ENCODE measurements at regions not wholly inside any gene's neighbourhood (a gene's known extent, or its start where the extent isn't known, plus 50 kb on each side); places are given as distances from the start of the nearest gene placed in this dataset.

- FAIRE-seq: no peak
These were observed 89.9 kb upstream of the MAGI1 start for GRCh38 chr3:66128623-66129022.

DNA sequence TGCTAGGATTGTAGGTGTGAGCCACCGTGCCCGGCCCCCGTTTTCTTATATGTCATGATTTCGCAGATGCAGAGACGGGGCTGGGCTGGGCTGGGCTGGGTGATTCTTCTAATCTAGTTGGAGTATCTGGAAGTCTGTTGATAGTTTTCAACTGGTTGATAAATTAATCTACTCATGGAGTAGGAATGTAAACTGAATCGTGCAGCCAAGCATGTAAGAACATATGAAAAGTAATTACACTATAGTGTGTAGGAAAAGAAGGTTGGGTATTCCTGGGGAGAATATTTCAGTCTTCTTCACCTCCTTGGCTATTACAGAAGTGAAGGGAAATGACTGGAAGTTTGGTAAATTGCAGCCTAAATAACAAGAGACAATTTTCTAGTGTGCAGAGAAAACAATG is 82.6 kb upstream of the MAGI1 start:
- FAIRE-seq: no peak

DNA sequence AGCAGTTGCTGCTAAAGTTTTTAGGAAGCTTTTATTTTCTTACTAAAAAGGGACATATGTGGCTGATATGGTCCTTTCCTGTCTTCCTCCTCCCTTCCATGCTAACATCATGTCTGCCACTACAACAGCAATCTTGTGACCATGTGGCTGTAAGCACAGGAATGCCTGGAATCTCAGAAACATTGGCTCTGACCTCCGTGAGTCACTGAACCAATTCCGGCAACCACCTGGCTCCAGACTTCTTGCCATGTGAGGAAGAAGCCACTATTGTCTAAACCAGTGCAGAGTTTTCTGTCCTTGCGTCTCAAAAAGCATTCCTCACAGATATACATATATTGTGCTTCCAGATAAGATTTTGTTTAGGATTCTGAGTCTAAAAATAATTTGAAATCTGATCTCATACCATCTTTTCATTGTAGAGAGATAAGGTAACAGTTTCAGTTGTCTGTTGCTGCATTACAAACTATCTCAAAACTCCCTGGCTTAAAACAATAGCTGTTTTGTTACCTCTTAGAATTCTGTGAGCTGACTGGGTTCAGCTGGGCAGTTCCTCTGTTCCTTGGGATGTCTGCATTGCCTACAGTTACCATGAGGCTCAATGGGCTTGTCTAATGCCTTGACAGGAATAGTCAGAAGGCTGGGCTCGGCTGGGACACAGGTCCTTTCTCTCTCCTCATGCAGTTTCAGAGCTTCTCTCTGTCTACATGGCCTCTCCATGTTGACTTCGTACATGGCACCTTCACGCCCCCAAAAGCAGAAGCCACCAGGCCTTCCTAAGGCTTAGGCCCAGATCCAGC is 77.3 kb upstream of the MAGI1 start:
- no peak for FAIRE-seq

GRCh38 chr3:66113542-66113941 is 74.8 kb upstream of the MAGI1 start:
- no peak for FAIRE-seq

GRCh38 chr3:66110840-66111239 is 72.1 kb upstream of the MAGI1 start:
- no peak for FAIRE-seq

- FAIRE-seq: no peak
These were observed 69.1 kb upstream of the MAGI1 start for GRCh38 chr3:66107855-66108254.

DNA sequence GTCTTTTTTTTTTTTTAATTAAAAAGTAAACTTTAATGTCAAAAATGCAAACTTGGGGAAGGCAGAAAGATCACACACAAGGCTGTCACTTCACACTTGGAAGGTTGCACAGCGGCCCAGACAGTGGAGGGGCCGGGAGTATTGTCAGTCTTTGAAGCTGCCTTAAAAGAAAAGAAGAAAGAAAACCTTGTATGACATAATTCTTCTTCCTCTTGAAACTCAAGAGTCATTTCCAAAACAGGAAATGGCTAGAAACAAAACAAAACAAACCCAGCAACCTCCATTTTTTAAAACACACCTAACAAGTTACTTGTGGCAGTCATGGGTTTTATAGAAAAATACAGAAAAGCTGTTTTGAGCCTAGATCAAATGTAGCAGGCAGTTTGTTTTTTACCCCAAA is 68.1 kb upstream of the MAGI1 start:
- FAIRE-seq: no peak

DNA sequence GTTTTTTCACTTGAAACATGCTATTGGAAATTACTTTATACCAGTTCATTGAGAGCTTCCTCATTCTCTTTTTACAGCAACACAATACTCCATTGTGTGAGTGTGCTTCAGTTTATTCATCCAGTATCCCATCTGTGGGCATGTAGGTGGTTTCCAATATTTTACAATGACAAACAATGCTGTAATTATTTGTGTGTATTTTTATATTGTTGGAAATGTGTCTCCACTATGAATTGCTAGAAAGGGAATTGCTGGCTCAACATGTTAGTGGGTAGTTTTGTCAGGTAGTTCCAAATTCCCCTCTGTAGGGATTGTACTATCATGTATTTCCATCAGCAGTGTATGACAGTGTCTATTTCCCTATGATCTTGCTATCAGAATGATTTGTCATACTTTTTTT is 65.8 kb upstream of the MAGI1 start:
- no peak for FAIRE-seq

DNA sequence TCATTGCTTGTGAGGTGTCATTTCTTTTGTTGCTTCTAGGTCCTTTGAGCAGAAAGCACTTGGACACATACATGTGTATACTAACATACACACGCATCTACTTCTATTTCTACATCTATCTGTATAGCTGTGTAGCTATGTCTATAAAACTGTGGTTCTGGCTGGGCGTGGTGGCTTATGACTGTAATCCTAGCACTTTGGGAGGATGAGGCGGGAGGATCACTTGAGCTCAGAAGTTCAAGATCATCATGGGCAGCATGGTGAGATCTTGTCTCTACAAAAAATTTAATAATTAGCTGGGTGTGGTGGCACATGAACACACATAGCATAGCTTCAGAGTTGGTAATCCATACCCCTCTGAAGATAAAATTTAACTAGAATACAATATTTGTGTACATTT is 65.0 kb upstream of the MAGI1 start:
- FAIRE-seq: no peak

GRCh38 chr3:66101901-66102300 is 63.2 kb upstream of the MAGI1 start:
- FAIRE-seq: no peak

GRCh38 chr3:66099541-66100065 is 60.9 kb upstream of the MAGI1 start:
- no peak for FAIRE-seq

GRCh38 chr3:66098436-66098835 is 59.7 kb upstream of the MAGI1 start:
- FAIRE-seq: no peak

- FAIRE-seq: no peak
These were observed 58.9 kb upstream of the MAGI1 start for GRCh38 chr3:66097647-66098046.

- FAIRE-seq: no peak
These were observed 56.7 kb upstream of the MAGI1 start for GRCh38 chr3:66095295-66096001.

DNA sequence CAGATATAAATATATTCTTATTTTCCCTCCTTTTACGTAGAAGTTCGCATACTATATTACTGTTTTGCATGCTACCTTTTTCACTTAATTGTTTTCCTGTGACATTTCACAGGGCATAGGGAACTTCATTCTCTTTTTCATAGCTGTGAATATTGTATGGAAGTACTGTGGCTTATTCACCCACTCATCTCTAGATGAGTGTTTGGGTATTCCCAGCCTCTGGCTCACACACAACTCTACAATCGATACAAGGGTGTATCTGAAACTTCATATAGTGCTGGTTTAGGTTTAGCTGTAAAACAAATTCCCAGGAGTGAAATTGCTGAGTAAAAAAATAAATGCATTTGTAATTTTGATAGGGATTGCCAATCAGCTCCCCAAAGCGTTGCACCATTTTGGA is 55.3 kb upstream of the MAGI1 start:
- no peak for FAIRE-seq

- peak; percentile 46 for FAIRE-seq
These were observed 53.7 kb upstream of the MAGI1 start for GRCh38 chr3:66092175-66092995.

All from endometrium (tissue), 2 donors.